Activated CD8-positive, alpha-beta T cell treated with anti-CD3 and anti-CD28 coated beads, Interleukin-2, amount 10 ng/mL, durations not matched to agents 7 days and 5 days (primary cell): ENCODE measurements at regions not wholly inside any gene's neighbourhood (a gene's known extent, or its start where the extent isn't known, plus 50 kb on each side); places are given as distances from the start of the nearest gene placed in this dataset.
"Not testable (repeated sequence)": the region's sequence is repeated elsewhere in the genome, so short reads cannot be mapped to it uniquely, and the experiment has no call there.

ENCODE experiments used
- ATAC-seq: fragments of 150-1000 bp; cut with Tn5 transposase; one replicate; pipeline ENCODE4 v1.10.0; 2021; ENCODE audit warnings: moderate library complexity
- CTCF ChIA-PET: fragments of 350-600 bp; sonication (Branson Sonifier 250); formaldehyde crosslinking; loops from one replicate; lab custom pipeline; 2021; ENCODE audit warnings: antibody characterized with exemption; lab: Charles Lee
- POLR2A ChIA-PET: fragments of 350-600 bp; sonication (Branson Sonifier 250); formaldehyde crosslinking; loops from one replicate; lab custom pipeline; 2021; ENCODE audit warnings: antibody characterized with exemption; lab: Charles Lee
- DNase-seq: peaks from one replicate; pipeline ENCODE4 v3.0.0-alpha.2; 2020
- H3K27ac Mint-ChIP-seq: one replicate; pipeline ENCODE4 v1.8.0; 2021; ENCODE audit warnings: mild to moderate bottlenecking, mixed read lengths
- H3K27me3 Mint-ChIP-seq: one replicate; pipeline ENCODE4 v1.8.0; 2021; ENCODE audit warnings: low read depth, mixed read lengths
- H3K36me3 Mint-ChIP-seq: one replicate; pipeline ENCODE4 v1.8.0; 2021; ENCODE audit warnings: low read depth, mixed read lengths
- H3K4me1 Mint-ChIP-seq: one replicate; pipeline ENCODE4 v1.8.0; 2021; ENCODE audit warnings: low read depth, mixed read lengths
- H3K4me3 Mint-ChIP-seq: one replicate; pipeline ENCODE4 v1.8.0; 2021; ENCODE audit warnings: mild to moderate bottlenecking, mixed read lengths
- H3K9me3 Mint-ChIP-seq: one replicate; pipeline ENCODE4 v1.8.0; 2022; ENCODE audit warnings: mixed read lengths; ENCODE audit not compliant: insufficient read depth

- H3K4me3 Mint-ChIP-seq = no peak overlapping the region
- no peaks in the 10 kb centered on the region for H3K36me3 Mint-ChIP-seq
- no peak for DNase-seq
- H3K4me1 Mint-ChIP-seq = no peaks in the 10 kb centered on the region
- H3K27ac Mint-ChIP-seq = no peak overlapping the region
- ChIA-PET POLR2A (no interaction called here), CTCF (no interaction called here)
- peaks cover 5% of the 10 kb centered on the region for H3K9me3 Mint-ChIP-seq
- ATAC-seq = no peak
- no peaks in the 10 kb centered on the region for H3K27me3 Mint-ChIP-seq
These were observed 718.2 kb downstream of the NTRK3 start for GRCh38 chr15:87538327-87538834.

DNA sequence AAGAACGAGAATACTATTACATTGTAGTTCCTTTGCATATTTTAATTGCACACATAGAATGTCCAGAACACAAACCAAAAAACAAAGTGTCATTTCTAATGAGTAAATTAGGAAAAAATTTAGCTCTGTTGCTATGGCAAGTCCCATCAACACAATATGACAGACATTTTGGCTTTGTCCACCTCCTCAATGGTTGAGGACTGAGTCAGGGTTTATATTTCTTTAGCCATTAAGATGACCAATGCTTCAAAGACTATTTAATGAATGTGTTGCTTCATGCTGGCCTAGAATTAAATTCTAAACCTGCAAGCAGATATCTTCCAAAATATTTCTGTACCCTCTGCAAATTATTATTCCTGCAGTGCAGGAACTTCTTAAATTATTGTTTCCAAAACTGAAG, 719.2 kb downstream of the NTRK3 start:
- H3K4me1 Mint-ChIP-seq = no peaks in the 10 kb centered on the region
- no peak for DNase-seq
- no peaks in the 10 kb centered on the region for H3K27me3 Mint-ChIP-seq
- ChIA-PET CTCF (no interaction called here), POLR2A (no interaction called here)
- no peak for ATAC-seq
- H3K4me3 Mint-ChIP-seq = no peak overlapping the region
- no peak overlapping the region for H3K27ac Mint-ChIP-seq
- H3K9me3 Mint-ChIP-seq = peaks cover 5% of the 10 kb centered on the region
- no peaks in the 10 kb centered on the region for H3K36me3 Mint-ChIP-seq

- H3K4me3 Mint-ChIP-seq, H3K4me1 Mint-ChIP-seq, POLR2A ChIA-PET, DNase-seq, H3K9me3 Mint-ChIP-seq, ATAC-seq, H3K36me3 Mint-ChIP-seq, H3K27ac Mint-ChIP-seq, H3K27me3 Mint-ChIP-seq, CTCF ChIA-PET: not testable (repeated sequence)
These were observed 722.9 kb downstream of the NTRK3 start for GRCh38 chr15:87533637-87534036.

DNA sequence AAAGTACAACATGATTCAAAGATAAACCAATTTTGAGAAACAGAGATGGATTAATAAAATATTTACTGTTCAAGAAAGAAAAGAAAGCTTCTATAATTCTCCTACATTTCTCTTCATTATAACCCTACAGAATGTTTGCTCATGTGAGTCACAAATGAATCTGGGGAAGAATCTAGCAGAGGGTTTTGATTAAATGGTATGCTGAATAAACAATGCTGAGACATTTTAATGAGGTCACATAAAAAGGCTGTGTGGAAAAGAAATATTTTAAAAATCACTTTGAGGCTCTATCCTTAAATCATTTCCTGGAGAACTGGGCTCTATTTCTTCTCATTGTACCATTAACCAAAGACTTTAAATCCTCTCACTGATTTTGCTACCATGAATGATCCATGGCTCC, 727.7 kb downstream of the NTRK3 start:
- Mint-ChIP-seq H3K36me3 (no peaks in the 10 kb centered on the region), H3K27ac (no peak overlapping the region), H3K4me3 (no peak overlapping the region), H3K9me3 (peaks cover 8% of the 10 kb centered on the region), H3K4me1 (no peaks in the 10 kb centered on the region), H3K27me3 (no peaks in the 10 kb centered on the region)
- DNase-seq (no peak), ATAC-seq (no peak)
- POLR2A ChIA-PET = no interaction called here
- CTCF ChIA-PET = no interaction called here

GRCh38 chr15:87527875-87528274, 728.7 kb downstream of the NTRK3 start:
- DNase-seq (no peak), ATAC-seq (no peak)
- POLR2A ChIA-PET = no interaction called here
- no peaks in the 10 kb centered on the region for H3K27me3 Mint-ChIP-seq
- H3K4me3 Mint-ChIP-seq = no peak overlapping the region
- H3K27ac Mint-ChIP-seq = no peak overlapping the region
- no peaks in the 10 kb centered on the region for H3K4me1 Mint-ChIP-seq
- H3K36me3 Mint-ChIP-seq = no peaks in the 10 kb centered on the region
- peaks cover 7% of the 10 kb centered on the region for H3K9me3 Mint-ChIP-seq
- CTCF ChIA-PET = no interaction called here

GRCh38 chr15:87527416-87527815, 729.1 kb downstream of the NTRK3 start:
- Mint-ChIP-seq H3K36me3 (no peaks in the 10 kb centered on the region), H3K27ac (no peak overlapping the region), H3K4me1 (no peaks in the 10 kb centered on the region), H3K4me3 (no peak overlapping the region), H3K27me3 (no peaks in the 10 kb centered on the region), H3K9me3 (peaks cover 7% of the 10 kb centered on the region)
- DNase-seq (no peak), ATAC-seq (no peak)
- ChIA-PET POLR2A (no interaction called here), CTCF (no interaction called here)

GRCh38 chr15:87523516-87523915, 733.0 kb downstream of the NTRK3 start:
- CTCF ChIA-PET = no interaction called here
- DNase-seq (no peak), ATAC-seq (no peak)
- Mint-ChIP-seq H3K4me3 (no peak overlapping the region), H3K9me3 (peaks cover 12% of the 10 kb centered on the region), H3K36me3 (no peaks in the 10 kb centered on the region), H3K4me1 (no peaks in the 10 kb centered on the region), H3K27me3 (no peaks in the 10 kb centered on the region), H3K27ac (no peak overlapping the region)
- POLR2A ChIA-PET = no interaction called here

DNA sequence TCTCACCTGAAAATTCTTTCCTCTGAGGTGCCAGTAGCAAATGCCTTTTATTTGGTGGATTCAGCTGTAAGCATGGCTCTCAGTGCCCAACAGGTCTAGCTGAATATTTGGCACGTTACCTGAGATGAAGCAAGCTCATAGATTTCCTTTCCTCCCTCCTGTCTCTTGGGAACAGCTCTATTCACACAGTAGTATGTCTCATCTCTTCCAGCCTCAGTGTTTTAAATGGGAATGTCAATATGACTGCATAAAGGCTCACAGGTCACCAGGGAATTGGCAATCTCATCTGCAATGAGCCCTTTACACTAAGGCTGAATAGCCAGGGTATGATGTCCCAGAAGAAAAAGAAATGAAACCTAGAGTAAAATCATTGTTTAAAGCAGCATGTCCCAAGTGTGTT, 733.5 kb downstream of the NTRK3 start:
- Mint-ChIP-seq H3K4me1 (no peaks in the 10 kb centered on the region), H3K27ac (no peak overlapping the region), H3K36me3 (no peaks in the 10 kb centered on the region), H3K27me3 (no peaks in the 10 kb centered on the region), H3K9me3 (peaks cover 12% of the 10 kb centered on the region), H3K4me3 (no peak overlapping the region)
- ChIA-PET CTCF (no interaction called here), POLR2A (no interaction called here)
- DNase-seq (no peak), ATAC-seq (no peak)

GRCh38 chr15:87518957-87519356, 737.6 kb downstream of the NTRK3 start:
- peaks cover 5% of the 10 kb centered on the region for H3K9me3 Mint-ChIP-seq
- DNase-seq = no peak
- ChIA-PET CTCF (no interaction called here), POLR2A (no interaction called here)
- no peaks in the 10 kb centered on the region for H3K27me3 Mint-ChIP-seq
- H3K27ac Mint-ChIP-seq = no peak overlapping the region
- no peaks in the 10 kb centered on the region for H3K36me3 Mint-ChIP-seq
- no peaks in the 10 kb centered on the region for H3K4me1 Mint-ChIP-seq
- ATAC-seq = no peak
- H3K4me3 Mint-ChIP-seq = no peak overlapping the region

DNA sequence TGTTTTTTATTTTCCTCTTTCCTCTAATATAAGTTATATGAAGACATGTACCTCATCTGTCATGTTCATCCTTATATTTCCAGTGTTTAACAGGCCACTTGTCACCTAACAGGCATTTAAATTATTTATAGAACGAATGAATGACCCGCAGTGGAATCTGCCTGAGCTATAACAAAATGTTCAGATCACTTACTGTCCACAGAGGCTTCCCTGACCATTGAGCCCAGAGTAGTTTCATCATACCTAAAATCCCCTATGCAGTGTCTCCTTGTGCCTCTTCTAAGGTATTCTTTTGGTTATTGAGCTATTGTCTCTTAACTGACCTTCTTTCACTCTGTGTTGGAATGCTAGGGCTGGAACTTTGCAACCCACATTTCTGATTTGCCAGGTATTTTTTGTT, 748.5 kb downstream of the NTRK3 start:
- no peak for DNase-seq
- H3K9me3 Mint-ChIP-seq = peaks cover 13% of the 10 kb centered on the region
- ChIA-PET POLR2A (no interaction called here), CTCF (no interaction called here)
- no peak overlapping the region for H3K4me3 Mint-ChIP-seq
- H3K4me1 Mint-ChIP-seq = no peaks in the 10 kb centered on the region
- H3K27ac Mint-ChIP-seq = no peak overlapping the region
- H3K27me3 Mint-ChIP-seq = no peaks in the 10 kb centered on the region
- no peaks in the 10 kb centered on the region for H3K36me3 Mint-ChIP-seq
- ATAC-seq = no peak

- Mint-ChIP-seq H3K27ac (no peak overlapping the region), H3K9me3 (no peaks in the 10 kb centered on the region), H3K36me3 (no peaks in the 10 kb centered on the region), H3K4me3 (no peak overlapping the region), H3K27me3 (no peaks in the 10 kb centered on the region), H3K4me1 (no peaks in the 10 kb centered on the region)
- ChIA-PET POLR2A (no interaction called here), CTCF (no interaction called here)
- DNase-seq (no peak), ATAC-seq (no peak)
These were observed 754.4 kb downstream of the NTRK3 start for GRCh38 chr15:87502173-87502572.

DNA sequence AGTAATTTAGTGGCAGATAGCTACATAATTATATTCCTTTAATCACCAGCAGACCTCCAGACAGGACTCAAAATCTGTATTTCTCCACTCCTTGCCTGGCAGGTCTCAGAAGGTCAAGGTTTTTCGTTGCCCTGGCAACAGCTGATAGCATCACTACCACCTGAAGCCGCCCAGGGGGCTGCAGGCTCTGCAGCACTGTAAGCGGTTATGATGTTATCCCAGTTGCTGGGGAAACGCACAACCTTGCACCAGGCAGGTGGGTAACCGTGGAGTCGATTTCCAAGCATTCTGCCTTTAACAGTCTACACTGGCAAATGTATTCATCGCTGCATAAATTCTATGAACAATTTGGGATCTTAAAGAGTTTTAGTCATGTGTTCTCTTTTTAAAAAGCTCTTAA, 756.3 kb downstream of the NTRK3 start:
- no peaks in the 10 kb centered on the region for H3K27me3 Mint-ChIP-seq
- no peaks in the 10 kb centered on the region for H3K36me3 Mint-ChIP-seq
- no peak overlapping the region for H3K4me3 Mint-ChIP-seq
- CTCF ChIA-PET = no interaction called here
- no peaks in the 10 kb centered on the region for H3K4me1 Mint-ChIP-seq
- ATAC-seq (no peak), DNase-seq (no peak)
- H3K27ac Mint-ChIP-seq = no peak overlapping the region
- POLR2A ChIA-PET = no interaction called here
- H3K9me3 Mint-ChIP-seq = no peaks in the 10 kb centered on the region

GRCh38 chr15:87498560-87498959, 758.0 kb downstream of the NTRK3 start:
- no peaks in the 10 kb centered on the region for H3K4me1 Mint-ChIP-seq
- H3K36me3 Mint-ChIP-seq = no peaks in the 10 kb centered on the region
- no peak for ATAC-seq
- DNase-seq = no peak
- no peak overlapping the region for H3K27ac Mint-ChIP-seq
- ChIA-PET POLR2A (no interaction called here), CTCF (no interaction called here)
- H3K9me3 Mint-ChIP-seq = no peaks in the 10 kb centered on the region
- H3K4me3 Mint-ChIP-seq = no peak overlapping the region
- no peaks in the 10 kb centered on the region for H3K27me3 Mint-ChIP-seq
